ENCODE measurements at regions not wholly inside any gene's neighbourhood (a gene's known extent, or its start where the extent isn't known, plus 50 kb on each side); places are given as distances from the start of the nearest gene placed in this dataset.

GRCh38 chr11:116503216-116504160, 269.3 kb downstream of the BUD13 start:
- H3K9me3 ChIP-seq (ENCODE audit: control insufficient read depth, insufficient read depth, low read length) = no peaks in the 10 kb centered on the region
- DNase-seq (ENCODE audit: low read depth, low spot score) = no peak
- no peak for TF ChIP-seq CTCF (IDR thresholded peaks at IDR 0.05; ENCODE audit: low read depth, low read length)
- H3K27me3 ChIP-seq (ENCODE audit: control insufficient read depth, insufficient read depth, low read length) = peaks cover 30% of the 10 kb centered on the region
- no peak overlapping the region for H3K4me3 ChIP-seq (ENCODE audit: low read depth, low read length)
- no peak overlapping the region for H3K27ac ChIP-seq (ENCODE audit: low read depth, low read length)
- CTCF ChIA-PET = no interaction called here
- POLR2A ChIA-PET = no interaction called here

GRCh38 chr11:116502641-116503061, 270.1 kb downstream of the BUD13 start:
- POLR2A ChIA-PET = no interaction called here
- no peaks in the 10 kb centered on the region for H3K9me3 ChIP-seq (ENCODE audit: control insufficient read depth, insufficient read depth, low read length)
- CTCF ChIA-PET = no interaction called here
- TF ChIP-seq CTCF (IDR thresholded peaks at IDR 0.05; ENCODE audit: low read depth, low read length) = no peak
- peaks cover 30% of the 10 kb centered on the region for H3K27me3 ChIP-seq (ENCODE audit: control insufficient read depth, insufficient read depth, low read length)
- no peak overlapping the region for H3K27ac ChIP-seq (ENCODE audit: low read depth, low read length)
- no peak for DNase-seq (ENCODE audit: low read depth, low spot score)
- no peak overlapping the region for H3K4me3 ChIP-seq (ENCODE audit: low read depth, low read length)

- TF ChIP-seq CTCF (IDR thresholded peaks at IDR 0.05; ENCODE audit: low read depth, low read length) = no peak
- ChIA-PET CTCF (no interaction called here), POLR2A (no interaction called here)
- Histone ChIP-seq H3K27me3 (ENCODE audit: control insufficient read depth, insufficient read depth, low read length) (peaks cover 30% of the 10 kb centered on the region), H3K4me3 (ENCODE audit: low read depth, low read length) (no peak overlapping the region), H3K27ac (ENCODE audit: low read depth, low read length) (no peak overlapping the region), H3K9me3 (ENCODE audit: control insufficient read depth, insufficient read depth, low read length) (no peaks in the 10 kb centered on the region)
- DNase-seq (ENCODE audit: low read depth, low spot score) = no peak
These were observed 271.1 kb downstream of the BUD13 start for GRCh38 chr11:116501728-116502127.

GRCh38 chr11:116500947-116501602, 271.7 kb downstream of the BUD13 start:
- Histone ChIP-seq H3K9me3 (ENCODE audit: control insufficient read depth, insufficient read depth, low read length) (no peaks in the 10 kb centered on the region), H3K27me3 (ENCODE audit: control insufficient read depth, insufficient read depth, low read length) (peaks cover 28% of the 10 kb centered on the region), H3K27ac (ENCODE audit: low read depth, low read length) (no peak overlapping the region), H3K4me3 (ENCODE audit: low read depth, low read length) (no peak overlapping the region)
- no peak for TF ChIP-seq CTCF (IDR thresholded peaks at IDR 0.05; ENCODE audit: low read depth, low read length)
- DNase-seq (ENCODE audit: low read depth, low spot score) = no peak
- POLR2A ChIA-PET = no interaction called here
- CTCF ChIA-PET = no interaction called here
